Neuronal stem cell (in vitro differentiated cells): ENCODE measurements at regions not wholly inside any gene's neighbourhood (a gene's known extent, or its start where the extent isn't known, plus 50 kb on each side); places are given as distances from the start of the nearest gene placed in this dataset.

Experiments
- DNase-seq: peaks from one replicate; pipeline ENCODE4 v3.0.0-alpha.2; 2013; ENCODE audit warnings: low spot score
- H2AFZ ChIP-seq: one replicate; pipeline ENCODE4 v1.6.1; 2013; ENCODE audit warnings: mild to moderate bottlenecking, low read length, inconsistent platforms
- H2AK5ac ChIP-seq: 2 replicates; pipeline ENCODE4 v1.6.1; 2013; ENCODE audit warnings: low read depth, mild to moderate bottlenecking, inconsistent platforms, low read length, moderate library complexity, mixed read lengths
- H2BK120ac ChIP-seq: 2 replicates; pipeline ENCODE4 v1.6.1; 2013; ENCODE audit warnings: low read depth, mild to moderate bottlenecking, inconsistent platforms, low read length, moderate library complexity, mixed read lengths
- H2BK12ac ChIP-seq: one replicate; pipeline ENCODE4 v1.6.1; 2013; ENCODE audit warnings: low read length, inconsistent platforms
- H2BK15ac ChIP-seq: 2 replicates; pipeline ENCODE4 v1.6.1; 2013; ENCODE audit warnings: mild to moderate bottlenecking, low read length, inconsistent platforms, mixed read lengths
- H2BK5ac ChIP-seq: one replicate; pipeline ENCODE4 v1.6.1; 2013; ENCODE audit warnings: inconsistent platforms, mild to moderate bottlenecking, low read length, moderate library complexity
- H3K14ac ChIP-seq: one replicate; pipeline ENCODE4 v1.6.1; 2013; ENCODE audit warnings: low read length, inconsistent platforms
- H3K18ac ChIP-seq: 2 replicates; pipeline ENCODE4 v1.6.1; 2013; ENCODE audit warnings: low read length, inconsistent platforms
- H3K23ac ChIP-seq: 2 replicates; pipeline ENCODE4 v1.6.1; 2013; ENCODE audit warnings: low read depth, mild to moderate bottlenecking, mixed read lengths, low read length, inconsistent platforms; ENCODE audit not compliant: poor library complexity
- H3K27ac ChIP-seq: replicated peaks from 3 replicates; pipeline ENCODE4 v1.5.1; 2013; ENCODE audit warnings: low read length, inconsistent platforms
- H3K27me3 ChIP-seq, 3 experiments: 2 replicates each; pipeline ENCODE4 v1.6.1; 2013; ENCODE audit warnings: low read length in 3 of 3, mild to moderate bottlenecking in 2 of 3, inconsistent platforms in 1 of 3, low read depth in 1 of 3, mixed read lengths in 1 of 3, moderate library complexity in 1 of 3; ENCODE audit not compliant: control insufficient read depth in 3 of 3, insufficient read depth in 3 of 3
- H3K36me3 ChIP-seq, 2 donors: replicated peaks in 1 of 2; 2 replicates each; pipeline ENCODE4 v1.6.1; 2013; ENCODE audit warnings: low read length in 2 of 2; ENCODE audit not compliant: control insufficient read depth in 2 of 2, insufficient read depth in 2 of 2
- H3K4ac ChIP-seq: 2 replicates; pipeline ENCODE4 v1.6.1; 2013; ENCODE audit warnings: inconsistent platforms, mild to moderate bottlenecking, low read length, moderate library complexity
- H3K4me1 ChIP-seq, 2 donors: 1 replicate in 1 of 2; 2 replicates in 1 of 2; pipeline ENCODE4 v1.6.1; 2013; ENCODE audit warnings: low read length in 2 of 2, low read depth in 1 of 2; ENCODE audit not compliant: control insufficient read depth in 2 of 2, insufficient read depth in 1 of 2
- H3K4me2 ChIP-seq: one replicate; pipeline ENCODE4 v1.6.1; 2013; ENCODE audit warnings: mild to moderate bottlenecking, low read length, inconsistent platforms; ENCODE audit not compliant: insufficient read depth, poor library complexity, severe bottlenecking
- H3K4me3 ChIP-seq, 2 donors: 2 replicates each; pipeline ENCODE4 v1.5.1; 2013; ENCODE audit warnings: low read length in 2 of 2, mild to moderate bottlenecking in 2 of 2, inconsistent platforms in 1 of 2, moderate library complexity in 1 of 2
- H3K79me1 ChIP-seq: one replicate; pipeline ENCODE4 v1.6.1; 2013; ENCODE audit warnings: low read depth, mild to moderate bottlenecking, inconsistent platforms, low read length, moderate library complexity
- H3K9ac ChIP-seq: one replicate; pipeline ENCODE4 v1.6.1; 2013; ENCODE audit warnings: mild to moderate bottlenecking, low read depth, low read length, inconsistent platforms; ENCODE audit not compliant: poor library complexity
- H3K9me3 ChIP-seq, 2 donors: replicated peaks in 1 of 2; 2 replicates each; pipeline versions ENCODE3 to v1.6.1; 2013; ENCODE audit warnings: low read length in 2 of 2, mild to moderate bottlenecking in 2 of 2, inconsistent platforms in 1 of 2, low read depth in 1 of 2, mixed read lengths in 1 of 2, moderate library complexity in 1 of 2; ENCODE audit not compliant: control insufficient read depth in 2 of 2, insufficient read depth in 1 of 2
- H4K8ac ChIP-seq: one replicate; pipeline ENCODE4 v1.6.1; 2013; ENCODE audit warnings: low read depth, mild to moderate bottlenecking, inconsistent platforms, low read length, moderate library complexity
- H4K91ac ChIP-seq: one replicate; pipeline ENCODE4 v1.6.1; 2013; ENCODE audit warnings: low read length, low read depth, mild to moderate bottlenecking, inconsistent platforms; ENCODE audit not compliant: poor library complexity
- WGBS, 2 donors: extraction: QIAGEN DNeasy Blood & Tissue Kit; methylation state at CpG; one replicate each; pipeline ENCODE4 v1.1.7; 2013; ENCODE audit warnings: missing lambda C conversion rate in 2 of 2, mixed read lengths in 1 of 2; ENCODE audit not compliant: insufficient read length in 2 of 2, insufficient replicate concordance in 1 of 2; ENCODE audit errors: extremely low coverage in 2 of 2; 5-methylcytosine and 5-hydroxymethylcytosine counted together

- Histone ChIP-seq H4K91ac (no peak overlapping the region), H2BK15ac (no peak overlapping the region), H3K27me3 (no peaks in the 10 kb centered on the region), H3K27ac (no peak overlapping the region), H3K4me1 (no peaks in the 10 kb centered on the region), H3K79me1 (no peaks in the 10 kb centered on the region), H3K4me2 (no peak overlapping the region), H3K9ac (no peak overlapping the region), H3K4me3 (no peak overlapping the region), H2AFZ (no peak overlapping the region), H3K9me3 (no peaks in the 10 kb centered on the region), H2AK5ac (no peak overlapping the region), H2BK120ac (no peak overlapping the region), H4K8ac (no peak overlapping the region), H2BK5ac (no peak overlapping the region), H3K14ac (no peak overlapping the region), H3K18ac (no peak overlapping the region), H3K36me3 (no peaks in the 10 kb centered on the region), H2BK12ac (no peak overlapping the region), H3K4ac (no peak overlapping the region), H3K23ac (no peak overlapping the region)
- no CpG with 5 or more reads among the region's 4 CpGs for WGBS, 2 donors
- no peak for DNase-seq
These were observed 481.5 kb upstream of the VSTM2A start for GRCh38 chr7:54060643-54061042.

- H4K8ac ChIP-seq: no peak overlapping the region
- WGBS, 2 donors: no CpG with 5 or more reads among the region's 5 CpGs
These were observed 475.5 kb upstream of the VSTM2A start for GRCh38 chr7:54066643-54067042.

GRCh38 chr7:54069843-54070242 lies 472.3 kb upstream of the VSTM2A start:
- no peaks in the 10 kb centered on the region for H3K36me3 ChIP-seq
- no peak overlapping the region for H3K27ac ChIP-seq
- H3K27me3 ChIP-seq: no peaks in the 10 kb centered on the region
- H2BK12ac ChIP-seq: no peak overlapping the region
- no peaks in the 10 kb centered on the region for H3K4me1 ChIP-seq
- no peak overlapping the region for H3K14ac ChIP-seq
- H3K9ac ChIP-seq: no peak overlapping the region
- H3K79me1 ChIP-seq: no peaks in the 10 kb centered on the region
- no peak overlapping the region for H2AK5ac ChIP-seq
- no peak overlapping the region for H2BK15ac ChIP-seq
- no peak overlapping the region for H3K23ac ChIP-seq
- H3K4me3 ChIP-seq: no peak overlapping the region
- no peak overlapping the region for H2AFZ ChIP-seq
- WGBS, 2 donors: no CpG with 5 or more reads among the region's 4 CpGs
- H2BK120ac ChIP-seq: no peak overlapping the region
- no peak for DNase-seq
- H3K4ac ChIP-seq: no peak overlapping the region
- H3K18ac ChIP-seq: no peak overlapping the region
- no peak overlapping the region for H4K8ac ChIP-seq
- H3K4me2 ChIP-seq: no peak overlapping the region
- H2BK5ac ChIP-seq: no peak overlapping the region
- H3K9me3 ChIP-seq: peaks cover 0 to 2% of the 10 kb centered on the region in 2 donors
- H4K91ac ChIP-seq: no peak overlapping the region

More at GRCh38 chr7:54066643-54067042, 475.5 kb upstream of the VSTM2A start:
- Histone ChIP-seq H4K91ac (no peak overlapping the region), H2BK15ac (no peak overlapping the region), H3K4me2 (no peak overlapping the region), H2BK5ac (no peak overlapping the region), H3K4me1 (no peaks in the 10 kb centered on the region), H3K23ac (no peak overlapping the region), H3K4me3 (no peak overlapping the region), H2BK120ac (no peak overlapping the region), H2AK5ac (no peak overlapping the region), H3K4ac (no peak overlapping the region), H3K14ac (no peak overlapping the region), H3K9me3 (peaks cover 0 to 2% of the 10 kb centered on the region in 2 donors), H3K18ac (no peak overlapping the region), H3K27ac (no peak overlapping the region), H3K9ac (no peak overlapping the region), H3K27me3 (no peaks in the 10 kb centered on the region), H2AFZ (no peak overlapping the region), H3K79me1 (no peaks in the 10 kb centered on the region), H3K36me3 (no peaks in the 10 kb centered on the region), H2BK12ac (no peak overlapping the region)
- DNase-seq: no peak

GRCh38 chr7:54072710-54073109 lies 469.5 kb upstream of the VSTM2A start:
- H3K4me2 ChIP-seq: no peak overlapping the region
- no peak overlapping the region for H2BK15ac ChIP-seq
- H4K91ac ChIP-seq: no peak overlapping the region
- no peak overlapping the region for H3K4me3 ChIP-seq
- H3K27ac ChIP-seq: no peak overlapping the region
- WGBS, 2 donors: no CpG with 5 or more reads among the region's 4 CpGs
- H3K18ac ChIP-seq: no peak overlapping the region
- no peaks in the 10 kb centered on the region for H3K27me3 ChIP-seq
- H4K8ac ChIP-seq: no peak overlapping the region
- no peaks in the 10 kb centered on the region for H3K36me3 ChIP-seq
- no peaks in the 10 kb centered on the region for H3K4me1 ChIP-seq
- H2BK5ac ChIP-seq: no peak overlapping the region
- peaks cover 0 to 2% of the 10 kb centered on the region in 2 donors for H3K9me3 ChIP-seq
- H3K14ac ChIP-seq: no peak overlapping the region
- H3K79me1 ChIP-seq: no peaks in the 10 kb centered on the region
- H2AFZ ChIP-seq: no peak overlapping the region
- no peak overlapping the region for H3K23ac ChIP-seq
- H2BK120ac ChIP-seq: no peak overlapping the region
- no peak overlapping the region for H3K9ac ChIP-seq
- H2BK12ac ChIP-seq: no peak overlapping the region
- H2AK5ac ChIP-seq: no peak overlapping the region
- DNase-seq: no peak
- no peak overlapping the region for H3K4ac ChIP-seq
